Fibroblast of mammary gland (primary cell): ENCODE measurements at regions not wholly inside any gene's neighbourhood (a gene's known extent, or its start where the extent isn't known, plus 50 kb on each side); places are given as distances from the start of the nearest gene placed in this dataset.

ENCODE experiments used
- DNase-seq: peaks from one replicate; pipeline ENCODE4 v3.0.0-alpha.2; 2010; ENCODE audit warnings: low read depth
- H3K4me3 ChIP-seq: 2 replicates; pipeline ENCODE4 v1.5.1; 2011; ENCODE audit warnings: low read depth, mild to moderate bottlenecking, low read length, moderate library complexity; ENCODE audit not compliant: control insufficient read depth
- TF ChIP-seq, protein P1 (sequence below): conservative IDR thresholded peaks from 2 replicates; pipeline ENCODE4 v1.5.1; 2011; ENCODE audit warnings: low read depth, low read length, inconsistent platforms; ENCODE audit not compliant: control insufficient read depth, insufficient read depth

DNA sequence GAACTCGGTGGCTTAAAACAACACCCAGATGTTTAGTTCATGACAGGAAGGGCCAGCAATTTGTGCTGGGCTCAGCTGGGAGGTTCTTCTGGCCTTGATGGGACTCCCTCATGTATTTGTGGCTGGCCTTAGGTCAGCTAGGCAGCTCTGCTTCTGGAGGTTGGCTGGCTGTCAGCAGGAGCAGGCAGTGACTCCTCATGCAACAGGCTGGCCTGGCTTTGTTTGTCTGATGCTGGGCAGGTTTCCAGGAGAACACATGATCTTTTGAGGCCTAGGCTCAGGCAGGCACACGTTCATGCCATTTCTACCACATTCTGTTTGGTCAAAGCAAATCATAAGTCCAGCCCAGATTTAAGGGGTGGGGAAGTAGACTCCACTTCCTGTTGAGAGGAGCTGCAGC lies 571.2 kb downstream of the TBC1D22A start:
- peak; percentile 75 for DNase-seq
- no peak overlapping the region for H3K4me3 ChIP-seq
- TF ChIP-seq, protein P1, sequence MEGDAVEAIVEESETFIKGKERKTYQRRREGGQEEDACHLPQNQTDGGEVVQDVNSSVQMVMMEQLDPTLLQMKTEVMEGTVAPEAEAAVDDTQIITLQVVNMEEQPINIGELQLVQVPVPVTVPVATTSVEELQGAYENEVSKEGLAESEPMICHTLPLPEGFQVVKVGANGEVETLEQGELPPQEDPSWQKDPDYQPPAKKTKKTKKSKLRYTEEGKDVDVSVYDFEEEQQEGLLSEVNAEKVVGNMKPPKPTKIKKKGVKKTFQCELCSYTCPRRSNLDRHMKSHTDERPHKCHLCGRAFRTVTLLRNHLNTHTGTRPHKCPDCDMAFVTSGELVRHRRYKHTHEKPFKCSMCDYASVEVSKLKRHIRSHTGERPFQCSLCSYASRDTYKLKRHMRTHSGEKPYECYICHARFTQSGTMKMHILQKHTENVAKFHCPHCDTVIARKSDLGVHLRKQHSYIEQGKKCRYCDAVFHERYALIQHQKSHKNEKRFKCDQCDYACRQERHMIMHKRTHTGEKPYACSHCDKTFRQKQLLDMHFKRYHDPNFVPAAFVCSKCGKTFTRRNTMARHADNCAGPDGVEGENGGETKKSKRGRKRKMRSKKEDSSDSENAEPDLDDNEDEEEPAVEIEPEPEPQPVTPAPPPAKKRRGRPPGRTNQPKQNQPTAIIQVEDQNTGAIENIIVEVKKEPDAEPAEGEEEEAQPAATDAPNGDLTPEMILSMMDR = no peak

DNA sequence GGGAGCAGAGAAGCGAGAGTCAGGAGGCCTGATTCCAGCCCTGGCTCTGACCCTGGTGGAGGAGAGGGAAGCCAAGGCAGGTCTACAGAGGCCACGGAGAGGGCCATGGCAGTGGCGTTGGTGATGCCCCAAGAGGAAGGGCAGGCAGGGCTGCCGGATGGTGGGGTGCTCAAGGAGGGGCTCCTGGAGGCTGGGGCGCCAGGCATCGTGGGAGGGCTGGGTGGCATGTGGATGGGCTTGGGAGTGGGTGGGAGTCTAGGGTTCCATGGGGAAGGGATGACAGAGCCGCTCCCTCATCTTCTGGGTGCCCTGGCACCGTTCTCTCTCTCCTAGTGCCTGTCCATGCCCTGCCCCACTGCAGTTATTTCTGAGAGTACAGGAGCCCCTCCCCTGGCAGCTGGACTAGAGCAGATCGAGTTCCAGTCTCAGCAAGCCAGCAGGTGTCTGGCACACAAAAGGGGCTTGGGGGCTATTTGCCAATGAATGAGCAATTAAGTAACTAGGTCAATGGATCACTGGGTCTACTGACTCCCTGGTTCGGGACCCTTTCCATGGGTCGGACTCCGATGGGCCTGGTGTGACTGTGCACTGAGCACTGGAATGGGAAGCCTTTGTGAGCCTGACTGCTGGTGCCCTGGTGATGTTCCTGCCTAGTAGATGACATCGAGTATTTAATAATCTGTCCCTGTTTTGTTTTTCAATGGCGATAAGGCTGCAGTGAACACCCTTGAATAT lies 570.0 kb downstream of the TBC1D22A start:
- no peak overlapping the region for H3K4me3 ChIP-seq
- no peak for DNase-seq
- TF ChIP-seq, protein P1 = no peak

DNA sequence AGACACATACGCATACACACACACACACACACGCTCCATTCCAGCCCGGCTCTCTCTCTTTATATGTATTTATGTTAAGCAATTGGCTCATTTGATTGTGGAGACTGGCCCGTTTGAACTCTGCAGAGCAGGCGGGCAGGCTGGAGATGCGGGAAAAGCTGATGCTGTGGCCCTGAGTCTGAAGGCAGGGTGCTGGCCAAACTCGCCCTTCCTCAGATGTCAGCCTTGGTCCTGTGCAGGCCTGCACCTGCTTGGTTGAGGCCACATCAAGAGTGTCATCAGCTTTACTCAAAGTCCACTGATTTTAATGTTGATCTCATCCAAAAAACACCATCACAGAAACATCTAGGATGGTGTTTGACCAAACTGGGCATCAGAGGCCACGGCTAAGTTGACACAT lies 569.3 kb downstream of the TBC1D22A start:
- no peak for DNase-seq
- TF ChIP-seq, protein P1 = no peak
- H3K4me3 ChIP-seq = no peak overlapping the region

DNA sequence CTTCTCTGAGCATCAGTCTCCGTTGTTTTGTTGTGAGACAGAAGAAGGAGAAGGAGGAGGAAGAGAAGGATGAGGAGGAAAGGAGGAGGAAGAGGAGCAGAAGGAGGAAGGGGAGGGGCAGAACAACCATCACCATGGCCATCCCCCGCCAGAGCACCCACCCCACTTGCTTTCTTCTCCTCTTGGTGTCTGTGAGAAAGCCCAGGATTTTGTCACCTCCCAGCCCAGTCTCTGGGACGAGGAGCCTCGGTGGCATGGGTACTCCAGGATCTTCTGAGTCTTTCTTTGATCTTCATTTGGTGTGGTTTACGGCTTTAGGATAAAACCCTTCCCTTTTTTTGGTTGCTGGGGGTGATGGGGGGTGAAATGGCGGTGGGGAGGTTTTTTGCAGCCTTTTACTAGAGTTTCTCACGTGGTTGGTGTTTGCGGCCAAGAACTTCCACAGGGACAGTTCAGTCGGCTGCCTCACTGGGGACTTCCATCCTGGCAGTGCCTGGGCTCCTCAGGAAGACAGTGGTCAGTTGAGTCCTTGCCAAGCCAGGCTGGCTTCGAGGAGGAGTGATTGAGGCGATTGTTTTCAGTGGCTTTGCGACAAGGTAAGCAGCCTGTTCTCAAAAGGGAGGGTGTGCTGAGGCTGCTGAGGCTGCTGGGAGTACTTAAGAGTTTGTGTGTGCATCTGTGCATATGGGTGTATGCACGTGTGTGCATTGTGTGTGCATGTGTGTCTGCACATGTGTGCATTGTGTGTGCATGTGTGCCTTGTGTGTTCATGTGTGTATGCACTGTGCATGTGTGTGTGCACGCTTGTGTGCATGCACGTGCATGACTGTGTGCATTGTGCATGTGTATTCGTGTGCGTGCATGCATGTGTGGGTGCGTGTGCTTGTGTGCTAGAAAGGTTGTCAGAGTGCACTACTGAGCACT lies 567.5 kb downstream of the TBC1D22A start:
- TF ChIP-seq, protein P1 = no peak
- no peak overlapping the region for H3K4me3 ChIP-seq
- no peak for DNase-seq

DNA sequence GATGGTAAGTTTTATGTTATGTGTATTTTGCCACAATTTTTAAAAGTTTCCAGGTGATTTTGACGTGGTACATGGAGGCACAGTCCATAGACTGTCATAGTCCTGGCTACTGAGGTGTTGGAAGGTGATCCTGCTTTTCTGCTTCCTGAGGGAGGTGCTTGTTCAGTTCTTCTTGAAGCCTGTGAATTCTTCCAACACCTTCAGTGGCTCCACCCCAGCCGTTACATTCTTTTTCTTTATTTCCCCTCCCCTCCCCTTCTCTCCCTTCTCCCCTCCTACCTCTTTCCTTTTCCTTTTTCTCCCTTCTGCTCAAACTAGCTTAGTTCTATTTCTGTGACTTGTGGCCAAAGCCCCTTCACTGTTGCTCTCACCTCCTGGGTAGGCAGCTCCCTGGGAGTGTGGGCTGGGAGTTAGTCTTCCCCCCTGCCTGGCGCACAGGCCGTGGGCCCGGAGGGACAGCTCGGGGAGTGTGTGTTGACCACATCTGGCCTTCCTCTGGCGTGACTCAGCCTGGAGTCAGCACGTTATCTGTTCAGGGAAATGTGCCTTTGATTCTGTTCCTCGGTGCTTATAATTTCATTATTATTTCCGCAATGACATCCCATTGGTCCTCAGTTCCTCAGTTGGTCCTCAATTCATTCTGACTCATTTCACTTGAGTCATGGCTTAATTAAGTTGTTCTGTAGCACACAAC lies 566.2 kb downstream of the TBC1D22A start:
- no peak overlapping the region for H3K4me3 ChIP-seq
- peak; percentile 97 for DNase-seq
- TF ChIP-seq, protein P1 = no peak

DNA sequence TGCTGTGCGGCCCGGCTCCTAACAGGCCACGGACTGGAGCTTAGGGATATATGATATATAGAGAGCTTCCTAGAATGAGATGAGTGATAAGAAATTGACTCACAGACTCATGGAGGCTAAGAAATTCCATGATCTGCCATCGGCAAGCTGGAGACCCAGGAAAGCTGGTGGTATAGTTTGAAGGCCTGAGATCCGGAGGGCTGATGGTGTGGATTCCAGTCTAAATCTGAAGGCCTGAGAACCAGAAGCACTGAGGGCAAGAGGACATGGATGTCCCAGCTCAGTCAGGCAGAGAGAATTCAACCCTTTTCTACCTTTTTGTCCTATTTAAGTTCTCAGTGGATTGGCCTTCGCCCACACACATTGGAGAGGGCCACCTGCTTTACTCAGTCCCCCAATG lies 564.8 kb downstream of the TBC1D22A start:
- TF ChIP-seq, protein P1 = no peak
- DNase-seq = no peak
- H3K4me3 ChIP-seq = no peak overlapping the region
